T-helper 9 cell (primary cell): ENCODE measurements at regions not wholly inside any gene's neighbourhood (a gene's known extent, or its start where the extent isn't known, plus 50 kb on each side); places are given as distances from the start of the nearest gene placed in this dataset.
"Not testable (repeated sequence)": the region's sequence is repeated elsewhere in the genome, so short reads cannot be mapped to it uniquely, and the experiment has no call there.

Source experiments
- DNase-seq: peaks from one replicate; pipeline ENCODE4 v3.0.0-alpha.2; 2020

DNA sequence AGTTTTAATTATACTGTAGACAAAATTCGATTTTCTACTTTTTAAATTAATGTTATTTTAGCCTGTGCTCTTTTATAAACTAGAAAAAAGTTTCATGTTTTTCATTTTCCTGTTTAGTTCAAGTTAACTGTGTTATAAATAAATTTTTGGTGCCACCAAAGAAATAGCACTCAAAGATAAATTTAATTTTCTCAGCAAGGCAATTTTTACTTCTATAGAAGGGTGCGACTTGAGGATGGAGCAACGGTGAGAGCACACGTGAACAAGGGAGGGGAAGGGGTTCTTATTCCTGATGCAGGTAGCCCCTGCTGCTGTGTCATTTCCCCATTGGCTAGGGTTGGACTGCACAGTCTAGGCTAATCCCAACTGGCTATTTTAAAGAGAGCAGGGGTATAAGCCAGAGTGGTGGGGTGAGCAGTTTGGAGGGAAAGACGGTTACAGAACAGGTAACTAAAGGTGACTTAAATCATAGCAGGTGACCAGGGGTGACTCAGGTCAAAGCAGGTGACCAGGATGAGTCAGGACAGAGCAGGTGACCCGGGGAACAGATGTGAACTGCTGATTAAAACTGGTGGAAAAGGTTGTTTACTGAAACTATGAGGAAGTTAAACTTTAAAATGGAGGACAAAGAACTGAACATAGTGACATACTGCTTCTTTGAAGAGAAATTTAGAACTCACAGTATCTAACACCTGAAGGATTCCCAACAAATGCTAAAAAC, 104.6 kb upstream of the GPBP1 start:
- no peak for DNase-seq

DNA sequence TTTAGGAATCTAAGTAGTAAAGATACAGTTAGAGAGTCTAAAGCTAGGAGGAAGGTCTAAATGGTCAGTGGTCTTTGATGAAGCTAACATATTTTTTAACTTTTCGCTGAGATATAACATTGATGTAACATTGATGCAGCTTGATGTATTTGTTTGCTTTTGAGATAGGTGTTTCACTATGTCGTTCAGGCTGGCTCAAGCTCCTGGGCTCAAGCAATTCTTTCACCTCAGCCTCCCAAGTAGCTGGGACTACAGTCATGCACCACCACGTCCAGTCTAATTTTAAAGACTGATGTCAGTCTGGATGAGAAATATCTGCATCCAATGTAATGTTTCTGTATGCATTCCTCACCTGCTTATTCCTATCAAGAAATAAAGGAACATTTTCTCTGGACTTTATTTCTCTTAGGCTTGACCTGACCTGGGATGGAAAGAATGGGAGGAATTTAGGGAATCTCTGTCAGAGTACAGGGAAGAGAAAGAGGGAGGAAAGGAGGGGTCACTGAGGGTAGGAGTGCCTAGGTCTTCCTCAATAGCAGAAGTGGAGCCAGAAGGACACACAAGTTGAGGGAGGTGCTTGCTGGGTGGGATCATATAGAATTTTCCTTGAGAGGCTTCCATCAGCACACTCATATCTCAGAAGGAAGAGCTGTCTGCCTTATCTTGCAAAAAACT, 101.5 kb upstream of the GPBP1 start:
- no peak for DNase-seq

DNA sequence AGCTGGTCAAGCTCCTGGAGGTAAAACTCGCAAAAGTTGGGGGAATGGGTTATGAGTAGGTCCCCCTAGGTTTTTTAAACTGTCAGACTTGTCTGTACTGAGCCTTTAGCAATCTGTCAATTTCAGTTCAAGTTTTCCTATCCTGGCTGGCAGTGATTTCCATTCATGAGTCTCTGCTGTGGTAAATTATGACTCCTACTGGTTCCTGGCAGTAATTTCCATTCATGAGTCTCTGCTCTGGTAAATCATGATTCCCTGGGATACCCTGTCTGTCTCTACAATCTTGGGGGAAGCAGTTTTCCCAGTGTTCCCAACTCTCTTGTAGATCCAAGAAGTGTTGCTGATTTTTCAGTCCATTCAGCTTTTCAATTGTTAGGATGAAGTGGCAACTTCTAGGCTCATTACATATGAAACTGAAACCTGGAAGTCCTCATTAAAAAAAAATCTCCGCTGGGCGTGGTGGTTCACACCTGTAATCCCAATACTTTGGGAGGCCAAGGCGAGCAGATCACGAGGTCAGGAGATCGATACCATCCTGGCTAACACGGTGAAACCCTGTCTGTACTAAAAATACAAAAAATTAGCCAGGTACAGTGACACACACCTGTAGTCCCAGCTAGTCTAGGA, 91.3 kb upstream of the GPBP1 start:
- no peak for DNase-seq

DNA sequence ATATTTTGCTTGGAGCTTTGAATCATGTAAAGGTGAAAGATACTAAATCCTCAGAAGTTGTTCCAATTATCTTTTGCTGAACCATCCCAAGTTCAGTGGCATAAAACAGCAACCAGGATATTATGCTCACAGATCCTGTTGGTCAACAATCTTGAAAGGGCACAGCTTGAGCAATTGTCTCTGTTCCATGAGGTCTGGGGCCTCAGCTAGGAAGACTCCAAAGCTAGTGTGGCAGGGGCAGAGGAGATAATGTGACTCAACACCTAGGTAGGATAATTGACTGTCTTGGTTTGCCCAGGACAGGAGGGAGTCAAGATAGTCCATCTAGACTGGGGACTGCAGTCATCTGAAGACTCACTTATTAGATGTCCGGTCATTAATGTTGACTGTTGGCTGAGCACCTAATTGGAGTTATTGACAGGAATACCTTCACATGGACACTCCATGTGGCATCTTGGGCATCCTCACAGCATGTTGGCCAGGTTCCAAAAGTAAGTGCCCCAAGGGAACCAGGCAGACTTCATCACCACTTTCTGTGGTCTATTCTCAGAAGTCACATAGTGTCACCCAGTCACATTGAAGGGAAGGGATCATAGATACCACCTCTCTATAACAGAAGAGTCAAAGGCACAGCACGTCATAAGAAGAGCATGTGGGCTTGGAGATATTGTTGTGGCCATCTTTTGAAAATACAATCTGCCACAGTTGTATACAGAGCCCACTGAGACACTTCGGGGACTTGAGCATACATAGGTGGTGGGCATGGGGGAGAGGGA, 88.4 kb upstream of the GPBP1 start:
- no peak for DNase-seq

DNA sequence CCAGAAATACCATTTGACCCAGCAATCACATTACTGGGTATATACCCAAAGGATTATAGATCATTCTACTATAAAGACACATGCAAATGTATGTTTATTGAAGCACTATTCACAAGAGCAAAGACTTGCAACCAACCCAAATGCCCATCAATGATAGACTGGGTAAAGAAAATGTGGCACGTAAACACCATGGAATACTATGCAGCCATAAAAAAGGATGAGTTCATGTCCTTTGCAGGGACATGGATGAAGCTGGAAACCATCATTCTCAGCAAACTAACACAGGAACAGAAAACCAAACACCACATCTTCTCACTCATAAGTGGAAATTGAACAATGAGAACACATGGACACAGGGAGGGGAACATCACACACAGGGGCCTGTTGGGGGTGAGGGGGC, 85.9 kb upstream of the GPBP1 start:
- DNase-seq: not testable (repeated sequence)

DNA sequence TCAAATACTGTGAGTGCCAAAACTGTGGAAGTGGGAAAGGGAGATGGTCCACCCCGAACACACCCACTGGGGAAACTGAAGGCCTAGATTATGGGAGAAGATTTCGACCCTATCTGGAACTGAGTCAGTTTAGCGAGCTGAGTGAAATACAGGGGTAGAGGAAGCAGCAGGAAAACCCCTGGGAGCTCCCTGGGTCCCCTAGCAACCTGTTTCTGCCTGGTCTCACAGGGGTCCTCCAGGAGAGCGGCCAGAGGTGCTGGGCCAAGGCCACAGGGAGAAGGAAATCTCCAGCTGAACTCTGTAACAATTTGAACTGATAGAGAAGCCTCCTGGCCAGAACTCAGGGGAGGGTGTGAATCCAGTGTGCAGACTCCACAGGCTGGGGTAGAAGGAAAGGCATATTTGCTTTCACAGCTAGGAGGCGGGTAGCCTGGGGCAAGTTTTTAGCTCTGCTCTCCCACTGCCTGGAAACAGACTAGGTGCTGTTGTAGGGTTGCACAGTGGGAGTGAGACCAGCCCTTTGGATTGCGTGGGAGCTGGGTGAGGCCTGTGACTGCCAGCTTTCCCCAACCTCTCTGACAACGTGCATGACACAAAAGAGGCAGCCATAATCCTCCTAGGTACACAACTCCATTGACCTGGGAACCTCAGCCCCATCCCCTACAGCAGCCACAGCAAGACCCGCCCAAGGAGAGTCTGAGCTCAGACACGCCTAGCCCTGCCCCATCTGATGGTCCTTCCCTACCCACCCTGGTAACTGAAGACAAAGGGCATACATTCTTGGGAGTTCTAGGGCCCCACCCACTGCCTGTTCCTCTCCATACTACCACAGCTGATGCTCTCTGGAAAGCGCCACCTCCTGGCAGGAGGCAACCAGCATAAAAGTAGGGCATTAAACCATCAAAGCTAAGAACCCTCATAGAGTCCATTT, 78.8 kb upstream of the GPBP1 start:
- DNase-seq: no peak

DNA sequence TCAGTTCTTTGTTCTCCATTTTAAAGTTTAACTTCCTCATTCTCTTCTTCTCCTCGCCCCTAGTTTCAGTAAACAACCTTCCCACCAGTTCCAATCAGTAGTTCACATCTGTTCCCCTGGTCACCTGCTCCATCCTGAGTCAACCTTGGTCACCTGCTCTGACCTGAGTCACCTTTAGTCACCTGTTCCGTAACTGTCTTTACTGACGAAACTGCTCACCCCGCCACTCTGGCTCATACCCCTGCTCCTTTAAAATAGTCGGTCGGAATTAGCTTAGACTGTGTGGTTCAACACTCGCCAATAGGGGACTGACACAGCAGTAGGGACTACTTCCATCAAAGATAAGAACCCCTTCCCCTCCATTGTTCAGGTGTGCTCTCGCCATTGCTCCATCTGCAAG, 76.3 kb upstream of the GPBP1 start:
- no peak for DNase-seq

DNA sequence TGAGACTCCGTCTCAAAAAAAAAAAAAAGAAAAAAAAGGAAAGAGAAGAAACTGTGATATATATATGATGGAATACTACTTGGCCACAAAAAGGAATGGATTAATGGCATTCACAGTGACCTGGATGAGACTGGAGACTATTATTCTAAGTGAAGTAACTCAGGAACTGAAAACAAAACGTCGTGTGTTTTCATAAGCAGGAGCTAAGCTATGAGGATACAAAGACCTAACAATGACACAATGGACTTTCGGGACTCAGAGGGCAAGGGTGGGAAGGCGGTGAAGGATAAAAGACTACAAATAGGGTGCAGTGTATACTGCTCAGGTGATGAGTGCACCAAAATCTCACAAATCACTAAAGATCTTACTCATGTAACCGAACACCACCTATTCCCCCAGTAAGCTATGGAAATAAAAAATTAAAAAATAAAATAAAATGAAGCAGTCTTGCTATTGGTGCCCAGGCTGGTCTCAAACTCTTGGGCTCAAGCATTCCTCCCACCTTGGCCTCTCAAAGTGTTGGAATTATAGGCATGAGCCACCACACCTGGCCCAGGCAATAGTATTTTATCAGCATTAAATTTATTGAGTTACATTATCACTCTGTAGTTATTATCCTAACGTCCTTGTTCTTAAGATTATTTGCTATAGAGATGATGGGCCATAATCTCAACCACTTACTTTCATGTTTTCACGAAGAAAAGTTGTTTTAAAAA, 71.5 kb upstream of the GPBP1 start:
- no peak for DNase-seq

DNA sequence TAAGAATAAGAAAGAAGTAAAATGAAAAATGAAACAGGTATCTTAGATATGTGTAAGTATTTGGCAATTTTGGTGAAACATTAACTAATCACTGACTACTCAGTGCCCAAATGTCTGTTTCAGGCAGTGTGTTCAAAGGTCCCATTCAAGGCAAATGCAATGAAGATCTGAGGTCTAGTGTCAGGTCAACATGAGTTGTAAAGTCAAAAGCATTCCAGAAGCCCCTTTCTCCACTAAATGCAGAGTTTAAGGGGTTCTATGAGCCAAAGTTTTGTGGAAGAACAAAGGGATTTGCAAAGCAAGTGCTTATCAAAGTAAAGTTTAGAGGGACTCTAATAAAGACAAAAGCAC, 71.0 kb upstream of the GPBP1 start:
- DNase-seq: no peak

DNA sequence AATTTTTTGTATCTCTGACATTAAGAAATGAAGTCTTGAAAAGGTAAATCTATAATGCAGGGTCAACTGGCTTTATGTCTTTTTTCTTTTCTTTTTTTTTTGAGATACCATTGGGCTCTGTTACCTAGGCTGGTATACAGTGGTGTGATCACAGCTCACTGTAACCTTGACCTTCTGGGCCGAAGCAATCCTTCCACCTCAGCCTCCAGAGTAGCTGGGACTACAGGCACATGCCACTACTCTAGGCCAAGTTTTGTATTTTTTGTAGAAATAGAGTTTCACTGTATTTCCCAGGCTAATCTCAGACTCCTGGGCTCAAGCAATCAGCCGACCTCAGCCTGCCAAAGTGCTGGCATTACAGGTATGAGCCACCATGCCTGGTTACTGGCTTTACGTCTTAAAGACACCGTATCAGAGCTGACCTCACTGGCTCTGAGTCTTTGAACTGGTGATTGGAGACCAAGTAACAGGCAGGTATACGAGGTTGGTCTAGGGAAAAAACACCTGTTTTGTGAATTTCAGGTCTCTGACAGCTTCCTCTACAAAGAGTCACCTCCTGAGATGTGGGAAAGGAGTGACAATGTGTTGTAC, 70.4 kb upstream of the GPBP1 start:
- no peak for DNase-seq

DNA sequence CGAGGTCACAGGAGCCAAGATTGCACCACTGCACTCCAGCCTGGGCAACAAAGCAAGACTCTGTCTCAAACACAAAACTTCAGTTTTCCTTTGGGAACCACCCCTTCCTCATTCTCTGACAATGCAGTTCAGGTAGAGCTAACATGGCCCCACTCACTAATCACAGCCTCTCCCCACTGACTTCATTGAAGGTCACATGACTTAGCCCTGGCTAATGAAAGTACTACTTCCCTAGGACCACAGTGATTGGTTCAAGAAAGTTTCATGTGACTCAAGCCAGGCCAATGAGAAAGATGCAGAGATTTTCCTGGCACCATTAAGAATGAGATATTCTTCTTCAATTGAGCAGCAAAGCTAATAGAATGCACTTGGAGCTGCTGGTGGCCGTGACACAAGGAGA, 67.2 kb upstream of the GPBP1 start:
- DNase-seq: no peak

DNA sequence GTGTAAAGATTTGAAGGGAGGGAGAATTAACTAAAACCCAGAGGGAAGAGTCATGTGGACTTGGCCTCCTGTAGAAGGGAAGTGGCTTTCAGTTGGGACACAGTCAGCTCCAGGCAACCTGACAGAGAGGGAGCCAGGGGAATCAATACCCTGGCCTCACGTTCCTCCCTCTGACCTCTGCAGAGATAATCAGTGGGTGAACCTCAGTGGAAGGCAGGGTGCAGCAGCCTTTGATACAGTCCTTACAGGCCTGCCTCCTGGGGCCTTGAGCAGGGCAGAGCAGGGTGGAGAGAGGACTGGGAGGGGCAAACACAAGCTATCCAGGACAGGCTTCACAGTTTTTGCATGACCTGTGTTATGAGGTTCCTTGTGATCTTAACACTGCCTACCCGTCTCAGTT, 61.9 kb upstream of the GPBP1 start:
- DNase-seq: no peak

DNA sequence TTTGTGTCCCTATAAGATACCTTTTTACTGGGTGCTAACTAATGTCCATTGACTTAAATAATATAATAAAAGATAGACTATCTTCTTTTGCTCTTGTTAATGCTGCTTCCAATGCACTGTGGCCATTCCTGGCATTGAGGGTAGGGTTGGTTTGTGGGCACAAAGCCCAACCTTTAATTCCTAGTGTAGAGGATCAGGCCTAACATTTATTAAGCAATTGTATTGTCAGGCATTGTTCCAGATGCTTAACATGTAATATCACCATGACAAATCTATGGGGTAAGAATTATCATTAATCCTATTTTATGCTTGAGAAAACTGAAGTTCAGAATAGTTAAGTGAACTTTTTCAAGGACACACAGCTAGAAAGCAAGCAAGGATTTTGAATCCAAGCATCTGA, 60.4 kb upstream of the GPBP1 start:
- DNase-seq: no peak

DNA sequence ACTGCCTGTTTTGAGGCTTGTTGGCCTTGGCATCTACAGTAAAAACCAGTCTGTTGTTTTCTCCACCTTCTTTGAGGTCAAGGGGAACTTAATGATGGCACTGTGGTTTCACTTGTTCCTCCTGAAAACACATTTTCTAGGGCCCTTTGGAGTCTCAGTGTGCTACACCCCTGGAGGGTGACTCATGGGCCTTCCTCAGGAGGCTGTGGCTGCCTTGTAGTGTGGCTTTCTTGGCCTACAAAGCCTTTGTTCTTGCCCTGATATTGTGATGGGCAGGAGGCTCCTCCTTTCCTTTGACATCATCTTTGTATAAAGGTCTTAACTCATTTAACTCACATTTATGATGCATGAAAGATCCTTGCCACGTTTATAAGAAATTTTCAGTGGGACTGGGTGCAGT, 56.3 kb upstream of the GPBP1 start:
- peak; percentile 37 for DNase-seq

DNA sequence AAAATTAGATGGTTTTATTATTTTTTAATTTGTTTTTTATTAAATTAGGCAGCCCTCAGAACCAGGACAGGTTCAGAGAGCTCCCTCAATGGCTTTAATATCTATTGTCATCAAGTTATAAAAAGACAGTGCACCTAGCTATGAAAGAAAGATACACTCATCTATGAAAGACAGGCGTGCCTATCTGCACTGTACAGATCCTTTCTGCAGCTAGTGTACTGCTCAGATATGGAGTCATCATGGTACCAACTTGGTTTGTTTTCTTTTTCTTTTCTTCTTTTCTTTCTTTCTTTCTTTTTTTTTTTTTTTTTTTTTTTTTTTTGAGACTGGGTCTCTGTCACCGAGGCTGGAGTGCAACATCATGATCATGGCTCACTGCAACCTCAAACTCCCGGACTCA, 54.8 kb upstream of the GPBP1 start:
- DNase-seq: no peak

DNA sequence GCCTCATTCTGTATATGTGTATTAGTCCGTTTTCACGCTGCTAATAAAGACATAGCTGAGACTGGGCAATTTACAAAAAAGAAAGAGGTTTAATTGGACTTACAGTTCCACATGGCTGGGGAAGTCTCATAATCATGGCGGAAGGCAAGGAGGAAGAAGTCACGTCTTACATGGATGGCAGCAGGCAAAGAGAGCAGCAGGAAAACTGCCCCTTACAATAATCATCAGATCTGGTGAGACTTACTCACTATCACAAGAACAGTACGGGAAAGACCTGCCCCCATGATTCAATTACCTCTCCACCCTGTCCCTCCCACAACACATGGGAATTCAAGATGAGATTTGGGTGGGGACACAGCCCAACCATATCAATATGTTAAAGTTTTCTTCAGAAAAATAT, 49.8 kb upstream of the GPBP1 start:
- no peak for DNase-seq
